H1 (cell line): ENCODE measurements at regions not wholly inside any gene's neighbourhood (a gene's known extent, or its start where the extent isn't known, plus 50 kb on each side); places are given as distances from the start of the nearest gene placed in this dataset.

Source experiments
- CTCF ChIA-PET: fragments of 300-600 bp; sonication (Branson Sonifier 250); formaldehyde crosslinking; loops from one replicate; lab custom pipeline; 2021; ENCODE audit not compliant: partially characterized antibody; lab: Charles Lee
- POLR2A ChIA-PET: fragments of 300-600 bp; sonication (Branson Sonifier 250); formaldehyde crosslinking; loops from one replicate; lab custom pipeline; 2021; ENCODE audit warnings: inconsistent platforms; ENCODE audit not compliant: partially characterized antibody; lab: Charles Lee
- DNase-seq, 2 experiments: peaks; one replicate each; pipeline versions ENCODE4 v3.0.0 to v3.0.0-alpha.2; 2010 to 2022; ENCODE audit warnings: low spot score in 2 of 2, low read depth in 1 of 2, mixed read lengths in 1 of 2
- FAIRE-seq: peaks from 2 replicates; lab custom pipeline; 2011; peaks lifted over from hg19 to GRCh38; lab: Jason Lieb, UNC
- H2AFZ ChIP-seq: 2 replicates; pipeline ENCODE4 v1.8.1; 2012; ENCODE audit warnings: low read length, inconsistent platforms
- H2AK5ac ChIP-seq: 2 replicates; pipeline ENCODE4 v1.6.1; 2013; ENCODE audit warnings: low read depth, low read length
- H2BK120ac ChIP-seq: replicated peaks from 2 replicates; pipeline ENCODE3; 2013; ENCODE audit warnings: low read depth, low read length, inconsistent platforms
- H2BK12ac ChIP-seq: 2 replicates; pipeline ENCODE4 v1.6.1; 2013; ENCODE audit warnings: low read depth, low read length
- H2BK15ac ChIP-seq: 2 replicates; pipeline ENCODE4 v1.6.1; 2013; ENCODE audit warnings: low read length
- H2BK20ac ChIP-seq: 2 replicates; pipeline ENCODE4 v1.6.1; 2013; ENCODE audit warnings: low read length
- H2BK5ac ChIP-seq: 2 replicates; pipeline ENCODE4 v1.6.1; 2013; ENCODE audit warnings: low read depth, low read length
- H3K14ac ChIP-seq: 2 replicates; pipeline ENCODE4 v1.6.1; 2013; ENCODE audit warnings: inconsistent platforms; ENCODE audit not compliant: insufficient read length
- H3K18ac ChIP-seq: 2 replicates; pipeline ENCODE4 v1.6.1; 2013; ENCODE audit warnings: low read length; ENCODE audit errors: extremely low read depth
- H3K23ac ChIP-seq: 2 replicates; pipeline ENCODE4 v1.6.1; 2013; ENCODE audit warnings: inconsistent platforms; ENCODE audit not compliant: insufficient read length
- H3K23me2 ChIP-seq: 2 replicates; pipeline ENCODE4 v1.6.1; 2013; ENCODE audit warnings: low read depth, low read length
- H3K27ac ChIP-seq: 2 replicates; pipeline ENCODE4 v1.6.1; 2011; ENCODE audit warnings: low read depth, low read length, inconsistent platforms
- H3K27me3 ChIP-seq, 4 experiments: replicated peaks in 1 of 4; 1 replicate in 1 of 4; 2 replicates in 3 of 4; pipeline versions ENCODE4 v1.6.1 to v1.8.1; 2011 to 2013; ENCODE audit warnings: low read length in 3 of 4, mild to moderate bottlenecking in 3 of 4, inconsistent platforms in 2 of 4, mixed read lengths in 2 of 4, moderate library complexity in 1 of 4; ENCODE audit not compliant: control insufficient read depth in 3 of 4, insufficient read depth in 3 of 4; ENCODE audit errors: extremely low read depth in 1 of 4
- H3K36me3 ChIP-seq, 4 experiments: 2 replicates each; pipeline versions ENCODE4 v1.6.1 to v1.8.1; 2011 to 2013; ENCODE audit warnings: mild to moderate bottlenecking in 4 of 4, low read length in 3 of 4, moderate library complexity in 2 of 4, control low read depth in 1 of 4, inconsistent platforms in 1 of 4; ENCODE audit not compliant: insufficient read depth in 4 of 4, control insufficient read depth in 2 of 4
- H3K4ac ChIP-seq: replicated peaks from 2 replicates; pipeline ENCODE3; 2013; ENCODE audit warnings: low read length, low read depth, mixed read lengths, inconsistent platforms; ENCODE audit not compliant: insufficient read length
- H3K4me1 ChIP-seq, 4 experiments: replicated peaks in 1 of 4; 1 replicate in 1 of 4; 2 replicates in 3 of 4; pipeline versions ENCODE4 v1.6.1 to v1.8.1; 2011 to 2013; ENCODE audit warnings: low read length in 3 of 4, inconsistent platforms in 2 of 4, mixed read lengths in 1 of 4; ENCODE audit not compliant: insufficient read depth in 4 of 4, control insufficient read depth in 3 of 4
- H3K4me2 ChIP-seq, 2 experiments: 2 replicates each; pipeline versions ENCODE4 v1.6.1 to v1.8.1; 2011 to 2013; ENCODE audit warnings: low read depth in 2 of 2, low read length in 2 of 2, control low read depth in 1 of 2, inconsistent platforms in 1 of 2, mild to moderate bottlenecking in 1 of 2; ENCODE audit not compliant: insufficient read depth in 1 of 2
- H3K4me3 ChIP-seq, 4 experiments: fragments of 200-600, 300-600 bp in 1 of 4; sonication (generic), shearing (Covaris generic), sonication (Bioruptor Twin) in 1 of 4; 2 replicates each; pipeline versions ENCODE4 v1.5.1 to v1.8.1; 2011 to 2016; ENCODE audit warnings: low read length in 4 of 4, low read depth in 3 of 4, control low read depth in 2 of 4, inconsistent platforms in 2 of 4, mild to moderate bottlenecking in 2 of 4, mixed read lengths in 1 of 4, moderate library complexity in 1 of 4; ENCODE audit not compliant: insufficient read depth in 2 of 4; ENCODE audit errors: extremely low read depth in 1 of 4
- H3K56ac ChIP-seq: replicated peaks from 2 replicates; pipeline ENCODE3; 2013; ENCODE audit warnings: low read depth, mild to moderate bottlenecking, mixed read lengths, low read length, inconsistent platforms; ENCODE audit not compliant: insufficient read length
- H3K79me1 ChIP-seq: 2 replicates; pipeline ENCODE4 v1.6.1; 2013; ENCODE audit warnings: low read depth, low read length, control low read depth
- H3K79me2 ChIP-seq, 2 experiments: 2 replicates each; pipeline versions ENCODE4 v1.6.1 to v1.8.1; 2012 to 2013; ENCODE audit warnings: low read length in 2 of 2, mild to moderate bottlenecking in 2 of 2, inconsistent platforms in 1 of 2; ENCODE audit not compliant: insufficient read depth in 2 of 2, control insufficient read depth in 1 of 2
- H3K9ac ChIP-seq, 4 experiments: replicated peaks in 1 of 4; 1 replicate in 1 of 4; 2 replicates in 3 of 4; pipeline versions ENCODE4 v1.6.1 to v1.8.1; 2011 to 2013; ENCODE audit warnings: low read depth in 3 of 4, low read length in 3 of 4, control low read depth in 2 of 4, mild to moderate bottlenecking in 2 of 4, moderate library complexity in 2 of 4, inconsistent platforms in 1 of 4; ENCODE audit errors: extremely low read depth in 1 of 4
- H3K9me3 ChIP-seq, 2 experiments: 2 replicates each; pipeline versions ENCODE4 v1.6.1 to v1.8.1; 2012 to 2013; ENCODE audit warnings: mild to moderate bottlenecking in 2 of 2, moderate library complexity in 2 of 2, control low read depth in 1 of 2, inconsistent platforms in 1 of 2, low read depth in 1 of 2, low read length in 1 of 2, mixed read lengths in 1 of 2; ENCODE audit not compliant: insufficient read depth in 2 of 2
- H4K20me1 ChIP-seq, 2 experiments: replicated peaks in 1 of 2; 2 replicates each; pipeline versions ENCODE3 to v1.8.1; 2011 to 2013; ENCODE audit warnings: inconsistent platforms in 2 of 2, low read length in 2 of 2, mild to moderate bottlenecking in 1 of 2; ENCODE audit not compliant: insufficient read depth in 2 of 2, control insufficient read depth in 1 of 2
- H4K5ac ChIP-seq: 2 replicates; pipeline ENCODE4 v1.6.1; 2013; ENCODE audit warnings: low read length, low read depth, mixed read lengths, inconsistent platforms; ENCODE audit not compliant: insufficient read length
- H4K8ac ChIP-seq: 2 replicates; pipeline ENCODE4 v1.8.0; 2013; ENCODE audit warnings: mild to moderate bottlenecking, moderate library complexity, low read length, inconsistent platforms; ENCODE audit not compliant: insufficient read depth; ENCODE audit errors: extremely low read depth
- H4K91ac ChIP-seq: replicated peaks from 2 replicates; pipeline ENCODE3; 2013; ENCODE audit warnings: low read length, mixed read lengths, inconsistent platforms; ENCODE audit not compliant: insufficient read length
- KDM5A ChIP-seq: fragments of 200-600 bp; IDR thresholded peaks from 2 replicates; pipeline ENCODE4 v1.7.1; 2012; ENCODE audit warnings: mild to moderate bottlenecking, low read length, inconsistent platforms, mixed read lengths
- TAF7 ChIP-seq: optimal IDR thresholded peaks from 2 replicates; pipeline ENCODE3; 2011; ENCODE audit warnings: low read depth, mild to moderate bottlenecking, inconsistent platforms, low read length, moderate library complexity, borderline replicate concordance
- WGBS, 2 experiments: shearing (Covaris generic) in 1 of 2; methylation state at CpG; one replicate each; pipeline versions ENCODE4 v1.1.6 to v1.1.7; 2013 to 2015; ENCODE audit warnings: low lambda C conversion rate in 2 of 2, mixed read lengths in 2 of 2, inconsistent platforms in 1 of 2, low coverage in 1 of 2, missing lambda C conversion rate in 1 of 2; ENCODE audit not compliant: insufficient replicate concordance in 2 of 2, insufficient coverage in 1 of 2, insufficient read length in 1 of 2; ENCODE audit errors: extremely low coverage in 1 of 2, missing lambda C conversion rate in 1 of 2; 5-methylcytosine and 5-hydroxymethylcytosine counted together

DNA sequence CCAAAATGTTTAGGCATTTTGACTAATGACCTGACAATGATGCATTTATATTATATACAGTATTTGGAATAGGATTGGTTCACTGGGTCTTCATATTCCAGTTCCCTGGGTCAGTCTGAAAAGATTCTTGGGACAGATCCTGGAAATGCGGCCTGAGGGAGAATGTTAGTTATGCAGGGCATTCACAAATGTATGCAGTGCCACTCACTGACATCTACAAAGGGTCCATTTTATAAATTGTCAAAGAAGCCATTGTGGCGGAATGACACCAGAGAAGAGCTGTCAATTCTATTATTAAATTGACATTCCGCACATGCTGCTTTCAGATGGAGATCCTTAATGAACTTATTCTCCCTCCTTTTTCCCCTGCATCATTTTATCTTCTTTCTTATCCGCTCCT, 176.6 kb downstream of the VGLL3 start:
- Histone ChIP-seq H2BK12ac (no peak overlapping the region; the same call in 1 of the 2 replicates), H3K23me2 (no peaks in the 10 kb centered on the region), H2AK5ac (no peak overlapping the region), H4K20me1 (no peaks in the 10 kb centered on the region), H2BK20ac (no peak overlapping the region), H2AFZ (no peak overlapping the region), H2BK120ac (no peak overlapping the region), H4K8ac (no peak overlapping the region), H3K9me3 (no peaks in the 10 kb centered on the region), H3K27ac (no peak overlapping the region), H3K79me1 (no peaks in the 10 kb centered on the region), H4K91ac (no peak overlapping the region), H3K18ac (no peak overlapping the region), H3K4me2 (peak overlapping the region in 1 of 2 experiments; percentile 11; a peak in 3 of 4 replicates), H3K4me1 (peaks cover 0 to 13% (median 8%) of the 10 kb centered on the region in 4 experiments; a peak in 4 of 7 replicates), H3K27me3 (no peaks in the 10 kb centered on the region), H3K56ac (no peak overlapping the region), H3K9ac (no peak overlapping the region), H4K5ac (no peak overlapping the region), H2BK15ac (no peak overlapping the region), H3K36me3 (no peaks in the 10 kb centered on the region), H3K23ac (no peak overlapping the region), H3K79me2 (no peaks in the 10 kb centered on the region), H3K4me3 (peak overlapping the region in 1 of 4 experiments; percentile 4; a peak in 1 of 8 replicates), H2BK5ac (no peak overlapping the region), H3K14ac (no peak overlapping the region), H3K4ac (no peak overlapping the region)
- TF ChIP-seq TAF7 (no peak), KDM5A (no peak)
- FAIRE-seq, result no peak
- POLR2A ChIA-PET, result no interaction called here
- CTCF ChIA-PET, result no interaction called here
- 90% methylated on average over 4 of the region's 4 CpGs; no CpG with 5 or more reads in 1 of the 2 experiments for WGBS, 2 experiments
- no peak for DNase-seq
